OCI-M1 (cell line): ENCODE measurements at regions not wholly inside any gene's neighbourhood (a gene's known extent, or its start where the extent isn't known, plus 50 kb on each side); places are given as distances from the start of the nearest gene placed in this dataset.

Experiments used
- DNase-seq: peaks from one replicate; lab custom pipeline; 2025; lab: John Stamatoyannopoulos, UW

DNA sequence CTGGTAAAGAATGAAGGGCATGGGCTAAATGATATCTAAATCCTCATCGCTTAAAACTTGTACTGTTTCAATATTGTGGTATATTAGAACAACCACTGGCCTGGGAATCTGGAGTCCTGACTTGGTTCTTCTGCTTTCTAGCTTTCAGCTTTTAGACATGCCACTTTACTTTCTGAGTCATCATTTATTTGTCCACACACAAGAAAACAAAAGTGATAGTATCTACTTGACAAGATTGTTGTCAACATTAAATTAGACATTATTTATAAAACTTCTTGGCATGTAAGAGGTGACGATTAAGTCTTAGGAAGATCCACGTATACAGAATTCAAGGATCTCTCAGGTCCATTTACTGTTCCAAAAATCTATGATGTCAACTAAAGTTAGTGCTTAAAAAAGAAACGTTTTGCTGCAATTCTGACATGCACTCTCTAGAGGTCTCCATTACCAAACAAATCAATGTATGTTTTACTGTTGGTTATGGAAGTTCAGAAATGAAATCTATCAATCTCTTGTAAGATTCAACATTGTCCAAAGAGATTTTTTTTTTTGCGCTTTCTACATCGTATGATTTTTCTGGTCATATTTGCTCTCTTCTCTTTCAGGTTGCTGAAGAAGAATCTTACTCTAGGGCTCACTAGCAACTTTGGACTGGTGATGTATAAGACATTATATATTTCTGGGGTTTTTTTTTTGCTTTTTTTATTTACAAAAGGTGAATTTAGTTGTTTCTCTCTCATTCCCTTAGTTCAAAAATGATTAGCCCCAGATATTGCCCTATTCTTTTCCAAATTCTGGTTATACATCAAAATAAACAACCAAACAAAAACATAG, 53.6 kb upstream of the DYNC1I1 start:
- peak; percentile 83 for DNase-seq

DNA sequence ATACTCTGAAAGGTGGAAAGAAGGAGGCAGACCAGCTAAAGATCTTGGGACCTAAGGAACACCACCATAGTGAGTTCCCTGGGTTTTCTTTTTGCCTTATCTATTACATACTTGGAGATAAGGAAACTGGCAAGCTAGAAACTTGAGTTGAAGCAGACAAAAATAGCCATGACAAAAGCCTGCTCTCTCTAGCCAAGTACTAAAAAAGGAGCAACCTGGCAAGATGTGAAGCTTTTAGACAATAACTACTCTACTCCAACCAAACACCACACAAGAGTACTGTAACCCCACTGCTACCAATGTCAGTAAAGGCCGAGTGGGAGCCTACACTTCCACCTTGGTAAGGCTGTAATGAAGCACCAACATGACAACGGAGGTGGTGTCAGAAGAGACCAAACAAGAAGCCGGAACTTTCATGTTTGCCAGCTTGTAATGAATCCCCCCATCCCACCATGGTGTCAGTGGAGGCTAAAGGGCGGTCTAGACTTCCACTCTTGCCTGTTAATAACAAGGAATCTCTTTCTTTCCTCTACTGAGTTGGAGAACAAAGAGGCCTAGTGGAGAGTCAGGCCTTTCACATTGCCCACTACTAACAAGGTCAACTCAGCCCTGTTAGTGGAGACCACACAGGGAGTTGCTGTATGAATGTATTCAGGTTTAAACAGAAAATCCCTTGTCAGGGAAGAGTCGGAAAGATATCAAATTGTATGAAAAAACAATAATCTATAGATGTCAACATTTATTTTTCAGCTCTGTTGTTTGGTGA, 55.8 kb upstream of the DYNC1I1 start:
- DNase-seq: peak; percentile 37

DNA sequence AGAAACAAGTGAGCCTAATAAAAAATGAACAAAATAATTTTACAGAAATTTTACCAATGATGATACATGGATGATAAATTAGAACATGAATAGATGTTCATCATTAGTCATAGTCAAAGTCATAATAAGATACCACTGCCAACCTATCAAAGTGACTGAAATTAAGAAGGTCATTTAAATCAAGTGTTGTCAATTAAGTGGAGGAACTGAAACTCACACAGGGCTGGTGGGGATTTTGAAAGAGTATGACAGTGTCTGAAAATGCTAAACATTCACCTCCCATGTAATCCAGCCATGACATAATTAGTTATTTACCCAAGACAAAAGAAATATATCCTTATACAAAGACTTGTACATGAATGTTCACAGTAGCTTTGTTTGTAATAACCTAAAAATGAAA, 57.1 kb upstream of the DYNC1I1 start:
- no peak for DNase-seq

DNA sequence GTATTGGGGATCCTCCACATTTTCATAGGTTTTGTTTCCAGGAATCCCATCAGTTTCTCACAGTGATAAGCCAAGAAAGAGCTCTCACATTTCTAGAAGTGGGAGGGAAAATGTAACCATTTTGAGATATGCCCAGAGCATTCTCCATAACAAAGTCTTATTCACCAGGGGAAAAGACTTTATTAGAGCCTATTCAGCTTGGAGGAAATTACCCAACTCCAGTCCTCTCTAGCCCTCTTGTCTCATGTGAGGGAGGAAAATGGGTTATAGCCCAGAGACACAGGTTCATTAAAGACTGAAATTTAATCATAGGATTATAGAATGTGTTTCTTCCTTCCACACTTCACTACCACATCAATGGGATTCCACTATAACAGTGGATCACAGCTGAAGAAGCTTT, 61.6 kb upstream of the DYNC1I1 start:
- no peak for DNase-seq

DNA sequence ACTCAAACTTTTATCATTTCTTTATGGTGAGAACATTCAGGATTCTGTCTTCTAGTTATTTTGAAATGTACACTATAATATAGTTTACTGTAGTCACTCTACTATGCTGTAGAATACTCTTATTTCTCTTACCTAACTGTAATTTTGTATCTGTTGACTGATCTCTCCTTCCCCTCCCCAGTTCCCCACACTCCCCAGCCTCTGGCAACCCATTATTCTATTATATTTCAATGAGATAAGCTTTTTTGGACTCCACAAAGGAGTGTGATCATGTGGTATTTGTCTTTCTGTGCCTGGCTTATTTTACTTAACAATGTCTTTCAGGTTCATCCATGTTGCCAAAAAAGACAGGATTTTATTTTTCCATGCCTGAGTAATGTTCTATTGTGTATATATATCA, 71.4 kb upstream of the DYNC1I1 start:
- no peak for DNase-seq

DNA sequence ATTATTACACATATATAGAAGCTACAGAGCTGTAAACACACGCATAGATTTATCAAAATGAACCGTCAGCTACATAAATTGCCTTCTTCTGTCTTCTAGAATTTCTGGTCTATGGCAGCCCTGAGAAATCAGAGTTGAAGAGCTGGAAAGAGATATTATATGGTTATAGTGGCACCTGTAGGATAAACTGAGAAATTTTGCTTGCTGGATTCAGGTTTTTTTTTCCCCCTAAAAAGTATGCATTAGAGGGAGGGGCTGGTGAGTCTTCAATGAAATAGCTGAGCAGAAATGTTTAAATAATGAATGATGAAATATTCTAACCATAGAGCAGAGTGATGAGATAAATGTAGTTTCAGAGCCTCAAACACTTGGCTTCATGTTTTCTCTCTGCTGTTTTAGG, 78.0 kb upstream of the DYNC1I1 start:
- DNase-seq: no peak

DNA sequence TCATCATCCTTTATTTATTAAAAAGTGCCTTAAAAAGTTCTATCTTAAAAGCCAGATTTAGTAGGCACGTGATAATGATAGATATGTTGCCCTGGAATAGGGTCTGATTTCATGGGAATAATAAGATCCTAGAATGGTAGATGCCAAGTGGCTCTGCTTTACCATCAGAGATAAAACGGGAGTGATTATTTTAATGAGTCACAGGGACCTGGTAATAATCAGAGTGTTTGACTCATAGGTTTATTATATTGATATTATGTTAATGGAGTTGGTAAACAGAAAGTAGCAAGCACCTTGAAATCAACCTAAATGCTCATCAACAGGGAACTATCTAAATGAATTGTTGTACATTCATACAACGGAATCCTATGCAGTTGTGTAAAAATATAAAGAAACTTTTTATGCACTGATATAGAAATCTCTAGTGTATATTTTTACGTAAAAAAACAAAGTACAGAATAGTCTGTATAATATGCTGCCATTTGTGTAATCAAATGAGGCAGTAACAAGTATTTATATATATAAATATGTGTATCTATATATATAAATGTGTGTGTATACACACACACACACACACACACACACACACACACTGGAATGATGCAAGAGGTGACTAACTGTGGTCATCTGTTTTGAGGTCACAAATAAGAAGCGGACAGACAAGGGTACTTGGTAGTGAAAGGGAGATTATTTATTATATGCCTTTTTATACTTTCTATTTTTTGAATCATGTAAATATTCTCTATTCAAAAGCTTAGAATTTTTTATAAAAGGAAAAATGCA, 78.6 kb upstream of the DYNC1I1 start:
- peak; percentile 90 for DNase-seq

DNA sequence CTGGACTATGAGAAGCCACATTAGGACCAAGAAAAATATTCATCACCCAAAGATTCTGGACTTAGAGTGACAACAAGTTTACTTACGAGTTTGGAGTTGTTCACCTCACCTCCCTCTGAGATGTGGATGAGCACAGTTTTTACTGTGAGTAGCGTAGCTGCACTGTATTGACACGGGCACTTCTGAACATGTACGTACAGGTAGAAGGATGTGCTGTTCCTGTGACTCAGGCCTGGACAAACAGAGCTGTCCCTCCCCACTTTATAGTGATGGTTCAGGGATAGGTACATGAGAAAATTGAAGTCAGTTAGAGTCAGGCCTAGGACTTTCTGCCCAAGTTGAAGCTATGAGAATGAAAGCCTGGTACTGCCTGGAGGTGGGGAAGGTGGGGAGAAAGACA, 80.9 kb upstream of the DYNC1I1 start:
- DNase-seq: no peak

DNA sequence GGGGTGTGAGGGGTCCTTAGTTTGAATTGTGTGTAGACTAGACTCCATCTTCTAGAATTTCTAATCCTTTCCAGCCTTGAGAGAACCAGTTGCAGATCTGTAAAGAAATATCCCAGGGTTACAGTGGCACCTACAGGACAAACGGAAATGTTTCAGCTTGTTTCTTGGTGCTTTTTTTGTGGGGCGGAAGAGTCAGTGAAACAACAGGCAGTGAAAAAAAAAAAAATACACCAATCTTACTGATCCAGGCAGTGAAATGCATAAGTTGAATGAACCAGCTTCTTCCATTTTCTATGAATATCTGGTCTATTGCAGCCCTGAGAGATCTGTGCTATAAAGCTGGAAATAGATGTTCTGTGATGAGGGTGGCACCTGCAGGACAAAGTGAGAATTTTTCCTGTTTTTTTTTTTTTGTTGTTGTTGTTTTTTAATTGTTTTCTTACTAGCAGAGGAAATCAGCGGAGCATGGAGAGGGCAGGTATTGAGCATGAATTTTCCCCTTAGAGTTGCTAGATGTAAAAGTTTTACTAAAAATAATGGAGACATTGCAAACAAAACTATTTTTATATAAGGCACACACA, 81.9 kb upstream of the DYNC1I1 start:
- peak; percentile 91 for DNase-seq

DNA sequence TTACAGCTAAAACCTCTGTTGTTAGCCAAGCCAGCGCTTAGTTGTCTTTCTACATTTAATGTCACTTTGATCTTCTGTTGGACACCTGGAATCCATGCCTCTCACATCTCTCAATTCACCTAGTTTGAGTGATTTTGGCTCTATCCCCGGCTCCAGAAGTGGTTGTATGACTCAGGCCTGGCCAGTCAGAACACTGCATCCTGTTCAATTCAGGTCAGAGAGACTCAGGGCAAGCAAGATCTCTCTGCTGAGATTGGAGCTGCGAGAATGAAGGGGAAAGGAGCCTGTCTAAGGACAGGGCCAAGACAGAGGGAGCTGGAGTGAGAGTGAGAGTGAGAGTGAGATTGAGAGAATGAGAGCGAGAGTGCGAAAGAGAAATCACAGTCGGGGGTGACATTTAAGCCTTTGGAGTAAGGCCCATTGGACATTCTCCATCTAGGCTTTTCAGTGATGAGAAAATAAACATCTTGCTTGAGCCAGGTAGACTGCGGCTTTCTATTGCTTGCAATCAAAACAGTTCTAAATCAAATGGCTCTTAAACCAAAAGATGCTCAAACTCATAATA, 83.3 kb upstream of the DYNC1I1 start:
- DNase-seq: no peak

DNA sequence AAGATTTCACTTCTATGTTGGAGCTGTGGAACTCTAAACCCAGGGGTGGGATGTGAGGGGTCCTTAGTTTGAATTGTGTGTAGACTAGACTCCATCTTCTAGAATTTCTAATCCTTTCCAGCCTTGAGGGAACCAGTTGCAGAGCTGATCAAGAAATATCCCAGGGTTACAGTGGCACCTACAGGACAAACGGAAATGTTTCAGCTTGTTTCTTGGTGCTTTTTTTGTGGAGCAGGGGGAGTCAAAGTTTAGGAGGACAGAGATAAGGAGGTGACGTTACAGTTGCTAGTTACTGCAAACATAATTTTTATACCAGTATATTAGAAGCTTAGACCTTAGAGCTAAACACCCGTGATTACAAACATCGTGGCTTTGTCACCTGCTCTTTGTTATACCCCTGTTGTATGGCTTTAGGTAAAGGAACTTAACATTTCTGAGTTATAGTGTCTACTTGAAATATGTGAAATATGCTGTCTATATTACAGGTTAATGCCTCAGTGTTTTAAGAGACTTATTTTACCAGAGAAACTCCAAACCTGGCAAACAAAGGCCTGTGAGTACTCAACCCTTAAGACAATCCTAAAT, 84.5 kb upstream of the DYNC1I1 start:
- DNase-seq: peak; percentile 92

DNA sequence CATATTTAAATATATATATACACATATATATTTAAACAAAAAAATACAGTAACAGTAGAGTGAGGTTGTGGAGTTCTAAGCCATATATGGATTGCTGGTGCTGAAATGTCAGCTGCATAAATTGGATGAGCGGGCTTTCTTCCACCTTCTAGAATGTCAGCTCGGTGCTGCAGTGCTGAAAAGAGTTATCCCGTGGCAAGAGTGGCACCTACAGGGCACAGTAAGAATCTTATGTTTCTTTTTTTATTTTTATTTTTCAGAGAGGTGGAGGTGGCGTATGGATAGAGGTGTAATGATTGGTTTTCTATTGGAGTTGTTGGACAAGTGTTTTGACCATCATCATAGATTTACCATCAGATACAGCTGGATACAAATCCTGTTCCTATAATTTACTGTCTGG, 86.2 kb upstream of the DYNC1I1 start:
- DNase-seq: peak; percentile 91

DNA sequence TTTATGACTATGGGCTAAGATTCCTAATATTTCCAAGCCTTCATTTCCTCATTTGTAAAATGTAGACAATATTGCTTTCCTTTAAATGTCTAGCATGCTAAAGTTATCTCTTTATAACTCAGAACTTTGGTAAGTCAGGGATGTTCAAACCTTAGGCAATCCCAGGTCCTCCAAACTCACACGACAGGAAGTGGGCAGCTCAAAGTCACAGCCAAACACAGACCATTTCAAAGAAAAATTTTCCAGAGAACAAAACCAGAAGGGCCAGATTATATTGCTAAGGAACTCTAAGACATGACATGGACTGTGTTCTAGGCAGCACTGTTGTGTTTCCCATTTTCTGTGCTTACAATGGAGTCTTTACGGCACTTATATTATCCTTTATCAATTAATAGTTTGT, 87.8 kb upstream of the DYNC1I1 start:
- peak; percentile 66 for DNase-seq

DNA sequence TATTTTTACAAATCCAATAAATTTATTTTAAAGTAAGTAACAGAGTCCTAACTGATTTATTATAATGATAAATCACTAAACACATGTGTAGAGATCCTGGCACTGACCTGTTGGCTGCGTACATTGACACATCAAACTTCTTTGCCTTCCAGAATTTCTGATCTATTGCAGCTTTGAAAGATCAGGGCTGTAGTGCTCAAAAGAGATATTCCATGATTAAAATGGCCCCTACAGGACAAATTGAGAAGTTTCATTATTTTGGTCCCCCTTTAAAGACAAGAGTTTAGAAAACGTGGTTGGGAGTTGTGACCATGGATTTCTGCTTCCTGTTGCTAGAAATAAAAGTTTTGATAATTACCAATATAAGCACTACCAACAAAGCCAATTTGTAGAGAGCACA, 87.7 kb upstream of the PDK4 start:
- DNase-seq: peak; percentile 94

DNA sequence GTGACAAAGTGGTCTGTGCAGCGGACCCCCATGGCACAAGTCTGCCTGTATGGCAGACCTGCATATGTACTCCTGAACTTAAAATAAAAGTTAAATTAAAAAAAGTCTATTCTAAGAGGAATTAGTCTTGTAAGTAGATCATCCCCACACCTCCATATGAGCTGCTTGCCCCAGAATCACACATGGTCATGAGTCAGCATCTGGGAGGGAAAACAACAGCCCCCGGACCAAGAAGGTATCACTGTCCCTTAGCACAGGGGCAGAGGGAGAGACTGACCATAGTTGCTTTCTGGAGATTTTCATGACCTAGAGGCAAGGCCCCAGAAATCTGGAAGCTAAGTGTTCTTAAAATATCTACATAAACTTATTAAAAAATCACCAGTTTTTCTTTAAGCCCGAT, 86.6 kb upstream of the PDK4 start:
- no peak for DNase-seq

DNA sequence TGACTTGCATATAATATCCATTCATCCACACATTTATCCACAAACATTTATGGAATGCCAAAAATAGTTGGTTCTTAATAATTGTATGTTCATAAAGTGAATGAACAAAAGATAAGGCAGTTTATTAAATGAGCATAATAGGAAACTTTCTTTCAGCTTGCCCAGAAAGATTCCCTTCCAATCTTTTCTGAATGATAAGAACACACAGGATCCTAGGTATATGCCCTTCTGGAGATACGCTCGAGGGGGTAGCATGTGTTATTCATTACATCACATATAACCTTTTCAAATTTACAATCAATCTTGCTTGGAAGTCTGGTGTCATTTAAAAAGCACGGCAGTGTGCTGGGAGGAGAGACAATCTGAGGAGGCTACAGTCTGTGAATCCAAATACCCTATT, 80.4 kb upstream of the PDK4 start:
- no peak for DNase-seq

DNA sequence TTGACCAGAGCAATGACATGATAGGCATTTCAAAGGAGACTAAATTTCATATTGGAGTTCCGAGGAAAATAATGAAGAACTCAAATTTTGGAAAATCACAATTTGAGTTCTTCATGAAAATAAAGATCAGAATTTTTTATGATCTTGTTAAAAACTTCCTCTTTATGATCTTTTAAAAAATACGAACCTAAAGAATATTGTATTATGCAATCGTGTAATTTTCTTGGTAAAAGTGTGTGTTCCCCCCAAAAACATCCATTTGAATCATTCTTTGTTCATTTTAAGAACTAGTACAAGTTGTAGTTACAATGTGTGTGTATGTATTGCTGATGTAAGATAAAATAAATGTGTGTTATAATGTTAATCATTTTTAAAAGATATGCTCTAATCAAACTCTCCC, 79.3 kb upstream of the PDK4 start:
- no peak for DNase-seq

DNA sequence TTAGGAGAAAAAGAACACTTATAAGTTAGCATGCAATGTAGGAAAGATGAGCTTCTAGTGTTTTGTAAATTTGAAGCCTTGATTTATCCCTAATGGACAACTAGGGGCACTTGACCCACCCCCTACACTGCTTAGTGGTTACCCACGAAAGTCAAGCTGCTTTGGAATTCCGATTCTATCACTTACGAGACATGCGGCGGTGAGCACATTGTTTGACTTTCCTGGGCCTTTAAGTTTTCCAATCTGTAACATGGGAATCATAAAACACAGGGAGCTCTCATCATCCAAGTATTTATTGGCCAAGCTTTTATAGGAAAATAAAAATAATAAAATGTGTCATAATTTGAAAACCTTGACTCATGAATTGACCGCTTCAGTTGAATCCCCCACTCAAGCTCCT, 78.7 kb upstream of the PDK4 start:
- DNase-seq: no peak

DNA sequence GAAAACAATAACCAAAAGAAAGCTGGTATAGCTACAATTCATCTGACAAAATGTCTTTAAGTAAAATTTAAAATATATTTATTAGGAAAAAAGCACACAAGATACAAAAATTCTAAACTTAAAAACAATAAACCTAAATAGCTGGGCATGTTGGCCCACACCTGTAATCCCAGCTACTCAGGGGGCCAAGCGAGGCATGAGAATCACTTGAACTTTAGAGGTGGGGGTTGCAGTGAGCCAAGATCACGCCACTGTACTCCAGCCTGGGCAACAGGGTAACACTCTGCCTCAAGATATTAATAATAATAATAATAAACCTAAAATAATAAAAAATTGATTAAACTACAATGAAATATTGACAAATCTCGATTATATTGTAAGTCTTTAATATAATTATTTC, 77.8 kb upstream of the PDK4 start:
- DNase-seq: no peak

DNA sequence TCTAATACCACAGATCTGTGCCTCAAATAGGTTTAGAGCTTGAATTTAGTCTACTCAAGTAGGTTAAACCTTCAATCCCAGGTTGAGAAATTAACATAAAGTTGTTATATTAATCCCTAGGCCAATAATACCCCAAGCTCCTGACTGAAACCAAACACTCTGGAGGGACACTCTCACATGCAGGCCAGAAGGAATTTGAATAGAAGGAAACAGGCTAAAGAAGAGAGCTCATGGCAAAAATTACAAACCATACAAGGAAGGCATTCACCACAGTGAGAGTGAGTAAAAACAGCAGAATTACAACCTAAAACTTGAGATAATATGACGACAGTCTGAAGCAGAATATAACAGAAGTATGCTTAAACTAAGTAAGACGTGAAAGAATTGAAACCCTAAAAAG, 76.1 kb upstream of the PDK4 start:
- DNase-seq: no peak

DNA sequence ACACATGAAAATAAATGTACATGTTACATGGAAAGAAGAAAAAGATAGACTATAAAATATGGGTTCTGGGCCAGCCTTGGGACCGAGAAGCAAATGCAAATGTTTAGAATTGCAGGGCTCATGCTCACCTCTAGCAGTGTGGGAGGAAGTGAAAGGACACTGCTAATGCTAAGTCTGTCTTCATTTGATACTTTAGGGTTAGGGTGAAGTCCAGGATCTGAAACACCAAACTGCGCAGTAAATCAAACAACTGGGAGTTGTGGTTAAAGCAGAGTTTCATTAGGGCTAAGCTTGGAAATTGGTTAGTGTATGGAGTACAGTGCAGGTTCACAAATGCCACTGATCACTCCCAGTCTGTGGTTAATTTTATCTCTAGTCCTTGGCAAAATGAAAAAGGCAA, 73.2 kb upstream of the PDK4 start:
- no peak for DNase-seq
